ENCODE measurements at regions not wholly inside any gene's neighbourhood (a gene's known extent, or its start where the extent isn't known, plus 50 kb on each side); places are given as distances from the start of the nearest gene placed in this dataset.

DNA sequence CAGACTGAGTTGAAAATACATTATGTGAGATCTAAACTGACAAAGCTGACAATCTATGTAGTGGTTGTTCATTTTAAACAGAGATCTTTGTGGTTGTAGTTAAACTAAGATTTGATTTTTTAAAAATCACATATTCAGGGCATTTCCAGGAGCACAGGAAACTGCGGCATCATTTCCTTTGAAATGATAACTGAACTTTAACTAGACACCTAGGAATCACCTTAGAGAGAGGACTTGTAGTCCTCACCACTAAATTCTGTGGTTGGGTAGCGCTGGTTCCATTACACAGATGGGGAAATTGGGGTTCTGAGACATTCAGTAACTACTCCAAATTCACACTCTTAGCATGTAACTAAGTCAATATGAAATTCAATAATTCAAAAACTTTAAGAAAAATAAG is 96.0 kb upstream of the TRIB2 start:
- Histone ChIP-seq H3K36me3 (ENCODE audit: control insufficient read depth in 2 of 2, extremely low read depth in 1 of 2, insufficient read depth in 2 of 2, low read length in 2 of 2) (no peaks in the 10 kb centered on the region), H3K79me2 (ENCODE audit: control insufficient read depth, insufficient read depth, low read length) (no peaks in the 10 kb centered on the region), H4K20me1 (replicated peaks; ENCODE audit: control insufficient read depth, extremely low read depth, insufficient read depth, low read length) (no peaks in the 10 kb centered on the region), H3K9me1 (replicated peaks; ENCODE audit: control insufficient read depth, extremely low read depth, insufficient read depth, low read length) (no peaks in the 10 kb centered on the region), H3K27ac (ENCODE audit: insufficient read depth, low read depth, low read length) (no peak overlapping the region), H2AFZ (ENCODE audit: low read depth, low read length) (no peak overlapping the region), H3K9me3 (replicated peaks; ENCODE audit: control insufficient read depth, insufficient read depth, low read length) (no peaks in the 10 kb centered on the region), H3K4me2 (ENCODE audit: insufficient read depth, low read length) (no peak overlapping the region), H3K9ac (replicated peaks; ENCODE audit: extremely low read depth, insufficient read depth, low read length) (no peak overlapping the region), H3K4me3 (replicated peaks in 1 of 3; ENCODE audit: insufficient read depth in 1 of 3, low read depth in 1 of 3, low read length in 3 of 3) (no peak overlapping the region), H3K4me1 (ENCODE audit: control insufficient read depth, extremely low read depth, insufficient read depth, low read length) (no peaks in the 10 kb centered on the region), H3K27me3 (ENCODE audit: control insufficient read depth in 2 of 2, insufficient read depth in 2 of 2, low read length in 2 of 2) (no peaks in the 10 kb centered on the region)
- intact Hi-C loops (cut with micrococcal nuclease), result no loop called here
- POLR2A ChIA-PET, result no interaction called here
- no TSS peak for BruUV-seq (replicated peaks)
- dilution Hi-C loops (cut with MboI; ENCODE audit: extremely low pct_ligation_motif_present, low sequenced_read_pairs), result no loop called here
- DNase-seq (ENCODE audit: low read depth, low spot score), result no peak
- no peak for TF ChIP-seq CTCF (IDR thresholded peaks at IDR 0.05; ENCODE audit: extremely low read depth in 1 of 2, insufficient read depth in 1 of 2, low read depth in 1 of 2, low read length in 2 of 2)
- TF ChIP-seq, protein P1, sequence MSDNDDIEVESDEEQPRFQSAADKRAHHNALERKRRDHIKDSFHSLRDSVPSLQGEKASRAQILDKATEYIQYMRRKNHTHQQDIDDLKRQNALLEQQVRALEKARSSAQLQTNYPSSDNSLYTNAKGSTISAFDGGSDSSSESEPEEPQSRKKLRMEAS (IDR thresholded peaks at IDR 0.05; ENCODE audit: insufficient read depth, insufficient read length), result no peak
- TF ChIP-seq MYC (IDR thresholded peaks at IDR 0.05; ENCODE audit: low read depth, low read length), result no peak
- TF ChIP-seq POLR2AphosphoS5 (IDR thresholded peaks at IDR 0.05; ENCODE audit: insufficient read depth, low read depth, low read length), result no peak
- no peak for TF ChIP-seq EZH2 (IDR thresholded peaks at IDR 0.05; ENCODE audit: borderline replicate concordance, low read depth, low read length, severe bottlenecking)
- TF ChIP-seq POLR2A (IDR thresholded peaks at IDR 0.05; ENCODE audit: low read depth, low read length), result no peak
- TF ChIP-seq GATA2 (IDR thresholded peaks at IDR 0.05; ENCODE audit: insufficient read depth, insufficient read length, low read depth, low read length), result no peak
- no peak for TF ChIP-seq FOS (IDR thresholded peaks at IDR 0.05; ENCODE audit: borderline replicate concordance, insufficient read depth, low read length)
- no peak for TF ChIP-seq JUN (IDR thresholded peaks at IDR 0.05; ENCODE audit: borderline replicate concordance, insufficient read depth, insufficient read length, low read depth)
- CTCF ChIA-PET, result no interaction called here
- FAIRE-seq, result no peak

Measured in endothelial cell of umbilical vein (primary cell).